ENCODE measurements at regions not wholly inside any gene's neighbourhood (a gene's known extent, or its start where the extent isn't known, plus 50 kb on each side); places are given as distances from the start of the nearest gene placed in this dataset.

GRCh38 chr18:51907687-51908597 is 432.1 kb upstream of the DCC start:
- no peak overlapping the region for H3K9ac ChIP-seq (ENCODE audit: insufficient read depth, low read length)
- H2AFZ ChIP-seq (ENCODE audit: low read length) = no peak overlapping the region
- no peaks in the 10 kb centered on the region for H3K4me1 ChIP-seq (ENCODE audit: control insufficient read depth, extremely low read depth, insufficient read depth, low read length)
- H3K27ac ChIP-seq (ENCODE audit: insufficient read depth, low read length) = no peak overlapping the region
- H4K20me1 ChIP-seq (ENCODE audit: control insufficient read depth, extremely low read depth, insufficient read depth, low read length) = no peaks in the 10 kb centered on the region
- no peak overlapping the region for H3K4me3 ChIP-seq (replicated peaks in 1 of 4; ENCODE audit: control extremely low read depth in 1 of 4, insufficient read depth in 1 of 4, low read depth in 3 of 4, low read length in 4 of 4)
- no peaks in the 10 kb centered on the region for H3K27me3 ChIP-seq (ENCODE audit: control insufficient read depth, insufficient read depth, low read length)
- DNase-seq (ENCODE audit: low read depth in 2 of 2) = no peak
- H3K4me2 ChIP-seq (ENCODE audit: extremely low read depth, insufficient read depth, low read length) = no peak overlapping the region
- TF ChIP-seq, protein P1, sequence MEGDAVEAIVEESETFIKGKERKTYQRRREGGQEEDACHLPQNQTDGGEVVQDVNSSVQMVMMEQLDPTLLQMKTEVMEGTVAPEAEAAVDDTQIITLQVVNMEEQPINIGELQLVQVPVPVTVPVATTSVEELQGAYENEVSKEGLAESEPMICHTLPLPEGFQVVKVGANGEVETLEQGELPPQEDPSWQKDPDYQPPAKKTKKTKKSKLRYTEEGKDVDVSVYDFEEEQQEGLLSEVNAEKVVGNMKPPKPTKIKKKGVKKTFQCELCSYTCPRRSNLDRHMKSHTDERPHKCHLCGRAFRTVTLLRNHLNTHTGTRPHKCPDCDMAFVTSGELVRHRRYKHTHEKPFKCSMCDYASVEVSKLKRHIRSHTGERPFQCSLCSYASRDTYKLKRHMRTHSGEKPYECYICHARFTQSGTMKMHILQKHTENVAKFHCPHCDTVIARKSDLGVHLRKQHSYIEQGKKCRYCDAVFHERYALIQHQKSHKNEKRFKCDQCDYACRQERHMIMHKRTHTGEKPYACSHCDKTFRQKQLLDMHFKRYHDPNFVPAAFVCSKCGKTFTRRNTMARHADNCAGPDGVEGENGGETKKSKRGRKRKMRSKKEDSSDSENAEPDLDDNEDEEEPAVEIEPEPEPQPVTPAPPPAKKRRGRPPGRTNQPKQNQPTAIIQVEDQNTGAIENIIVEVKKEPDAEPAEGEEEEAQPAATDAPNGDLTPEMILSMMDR (conservative IDR thresholded peaks at IDR 0.05 in 1 of 2, IDR thresholded peaks at IDR 0.05 in 1 of 2; ENCODE audit: low read depth in 1 of 2, low read length in 2 of 2) = no peak
- TF ChIP-seq EZH2 (IDR thresholded peaks at IDR 0.05; ENCODE audit: low read length, missing control alignments) = no peak
- no peaks in the 10 kb centered on the region for H3K36me3 ChIP-seq (ENCODE audit: control insufficient read depth, insufficient read depth, low read length)
- H3K79me2 ChIP-seq (ENCODE audit: control insufficient read depth, insufficient read depth, low read length) = no peaks in the 10 kb centered on the region
- H3K9me3 ChIP-seq (ENCODE audit: control insufficient read depth, insufficient read depth, low read depth, low read length) = no peaks in the 10 kb centered on the region

- DNase-seq (ENCODE audit: low read depth in 2 of 2) = no peak
- TF ChIP-seq, protein P1 (conservative IDR thresholded peaks at IDR 0.05 in 1 of 2, IDR thresholded peaks at IDR 0.05 in 1 of 2; ENCODE audit: low read depth in 1 of 2, low read length in 2 of 2) = no peak
- no peak for TF ChIP-seq EZH2 (IDR thresholded peaks at IDR 0.05; ENCODE audit: low read length, missing control alignments)
- Histone ChIP-seq H3K9ac (ENCODE audit: insufficient read depth, low read length) (no peak overlapping the region), H3K27ac (ENCODE audit: insufficient read depth, low read length) (no peak overlapping the region), H2AFZ (ENCODE audit: low read length) (no peak overlapping the region), H3K4me2 (ENCODE audit: extremely low read depth, insufficient read depth, low read length) (no peak overlapping the region), H3K4me1 (ENCODE audit: control insufficient read depth, extremely low read depth, insufficient read depth, low read length) (no peaks in the 10 kb centered on the region), H3K79me2 (ENCODE audit: control insufficient read depth, insufficient read depth, low read length) (no peaks in the 10 kb centered on the region), H3K9me3 (ENCODE audit: control insufficient read depth, insufficient read depth, low read depth, low read length) (no peaks in the 10 kb centered on the region), H3K4me3 (replicated peaks in 1 of 4; ENCODE audit: control extremely low read depth in 1 of 4, insufficient read depth in 1 of 4, low read depth in 3 of 4, low read length in 4 of 4) (no peak overlapping the region), H3K36me3 (ENCODE audit: control insufficient read depth, insufficient read depth, low read length) (no peaks in the 10 kb centered on the region), H3K27me3 (ENCODE audit: control insufficient read depth, insufficient read depth, low read length) (no peaks in the 10 kb centered on the region), H4K20me1 (ENCODE audit: control insufficient read depth, extremely low read depth, insufficient read depth, low read length) (no peaks in the 10 kb centered on the region)
Measured at GRCh38 chr18:51908598-51908944, 431.4 kb upstream of the DCC start.

DNA sequence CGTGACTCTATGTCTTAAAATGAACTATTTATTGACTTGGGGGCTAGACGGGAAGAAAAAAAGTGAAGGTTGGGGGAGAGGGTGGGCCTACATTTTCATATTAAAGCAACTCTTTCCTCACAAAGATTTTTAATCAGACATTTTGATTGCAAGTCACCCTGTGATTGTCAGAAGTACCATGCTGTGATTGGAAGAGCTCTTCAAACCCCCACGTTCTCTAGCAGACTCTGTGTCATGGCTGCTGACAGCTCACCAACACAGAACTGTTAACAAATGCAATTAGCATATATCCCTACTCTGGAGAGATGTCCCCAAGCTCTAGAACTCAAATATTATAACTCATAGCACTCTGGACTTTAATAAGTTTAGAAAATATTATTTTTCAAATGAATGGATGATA is 428.4 kb upstream of the DCC start:
- no peaks in the 10 kb centered on the region for H3K36me3 ChIP-seq (ENCODE audit: control insufficient read depth, insufficient read depth, low read length)
- no peaks in the 10 kb centered on the region for H3K4me1 ChIP-seq (ENCODE audit: control insufficient read depth, extremely low read depth, insufficient read depth, low read length)
- H3K4me3 ChIP-seq (replicated peaks in 1 of 4; ENCODE audit: control extremely low read depth in 1 of 4, insufficient read depth in 1 of 4, low read depth in 3 of 4, low read length in 4 of 4) = no peak overlapping the region
- no peak overlapping the region for H2AFZ ChIP-seq (ENCODE audit: low read length)
- no peaks in the 10 kb centered on the region for H3K79me2 ChIP-seq (ENCODE audit: control insufficient read depth, insufficient read depth, low read length)
- H4K20me1 ChIP-seq (ENCODE audit: control insufficient read depth, extremely low read depth, insufficient read depth, low read length) = no peaks in the 10 kb centered on the region
- no peaks in the 10 kb centered on the region for H3K9me3 ChIP-seq (ENCODE audit: control insufficient read depth, insufficient read depth, low read depth, low read length)
- no peaks in the 10 kb centered on the region for H3K27me3 ChIP-seq (ENCODE audit: control insufficient read depth, insufficient read depth, low read length)
- no peak overlapping the region for H3K4me2 ChIP-seq (ENCODE audit: extremely low read depth, insufficient read depth, low read length)
- no peak overlapping the region for H3K9ac ChIP-seq (ENCODE audit: insufficient read depth, low read length)
- TF ChIP-seq, protein P1 (conservative IDR thresholded peaks at IDR 0.05 in 1 of 2, IDR thresholded peaks at IDR 0.05 in 1 of 2; ENCODE audit: low read depth in 1 of 2, low read length in 2 of 2) = no peak
- no peak for TF ChIP-seq EZH2 (IDR thresholded peaks at IDR 0.05; ENCODE audit: low read length, missing control alignments)
- no peak overlapping the region for H3K27ac ChIP-seq (ENCODE audit: insufficient read depth, low read length)
- no peak for DNase-seq (ENCODE audit: low read depth in 2 of 2)

All from fibroblast of lung (primary cell).